Stimulated activated CD4-positive, alpha-beta T cell treated with anti-CD3 and anti-CD28 coated beads, Interleukin-1b, Interleukin-23, amount 100 ng/mL, for 4 hours (primary cell): ENCODE measurements at regions not wholly inside any gene's neighbourhood (a gene's known extent, or its start where the extent isn't known, plus 50 kb on each side); places are given as distances from the start of the nearest gene placed in this dataset.
"Not testable (repeated sequence)": the region's sequence is repeated elsewhere in the genome, so short reads cannot be mapped to it uniquely, and the experiment has no call there.

ENCODE experiments used
- DNase-seq, 2 donors: peaks; one replicate each; pipeline ENCODE4 v3.0.0-alpha.2; 2020; ENCODE audit warnings: low read depth in 2 of 2

DNA sequence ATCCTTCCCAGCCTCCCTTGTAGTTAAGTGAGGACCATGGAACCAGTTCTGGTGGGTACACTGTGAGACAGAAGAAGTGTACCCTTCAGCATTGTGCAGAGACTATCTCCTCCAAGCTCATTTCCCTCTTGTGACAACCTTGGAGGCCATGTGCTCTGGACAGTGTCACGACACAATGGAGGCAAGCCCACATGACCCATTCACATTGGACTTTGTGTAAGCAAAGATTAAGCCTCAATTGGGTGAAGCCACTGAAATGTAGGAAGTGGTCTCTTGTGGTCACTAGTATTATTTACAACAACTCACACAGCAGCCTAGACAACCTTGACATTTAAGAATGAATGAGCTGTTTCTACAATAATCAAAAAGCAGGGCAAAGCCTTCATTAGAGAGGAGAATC, 124.2 kb downstream of the INHBA start:
- DNase-seq: no peak

DNA sequence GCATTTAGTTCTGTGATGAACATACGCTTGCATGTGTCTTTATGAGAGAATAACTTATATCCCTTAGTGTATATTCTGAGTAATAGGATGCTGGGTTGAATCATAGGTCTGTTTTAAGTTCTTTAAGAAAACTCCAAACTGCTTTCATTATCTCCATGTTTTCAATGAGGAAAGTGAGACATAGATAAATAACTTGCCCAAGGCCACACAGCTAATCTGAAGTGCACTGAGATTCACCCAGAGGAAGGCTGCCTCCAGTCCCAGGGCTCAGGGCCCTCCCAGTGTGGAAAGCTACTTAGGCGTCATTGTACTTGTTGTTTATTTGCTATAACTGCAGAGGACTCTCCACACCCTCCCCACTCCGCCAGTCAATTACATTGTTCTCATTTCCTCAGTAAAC, 126.7 kb downstream of the INHBA start:
- no peak for DNase-seq

DNA sequence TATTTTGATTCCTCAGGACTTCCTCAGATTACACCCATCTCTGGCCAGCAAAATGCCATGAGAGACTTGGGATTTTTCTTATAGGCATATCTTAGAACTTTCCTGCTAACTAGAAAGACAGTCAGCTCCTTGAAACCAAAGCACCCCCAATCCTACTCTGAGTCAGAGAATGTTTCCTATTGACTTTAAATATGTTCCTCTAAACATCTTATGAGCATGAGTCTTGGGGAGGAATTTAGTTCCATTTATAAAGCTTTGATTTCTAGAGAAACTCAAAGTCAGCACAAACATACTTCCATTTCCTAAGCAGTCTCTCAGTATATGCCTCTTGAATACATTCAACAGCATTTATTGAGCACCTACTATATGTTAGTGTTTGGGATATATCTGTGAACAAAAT, 128.5 kb downstream of the INHBA start:
- DNase-seq: no peak

DNA sequence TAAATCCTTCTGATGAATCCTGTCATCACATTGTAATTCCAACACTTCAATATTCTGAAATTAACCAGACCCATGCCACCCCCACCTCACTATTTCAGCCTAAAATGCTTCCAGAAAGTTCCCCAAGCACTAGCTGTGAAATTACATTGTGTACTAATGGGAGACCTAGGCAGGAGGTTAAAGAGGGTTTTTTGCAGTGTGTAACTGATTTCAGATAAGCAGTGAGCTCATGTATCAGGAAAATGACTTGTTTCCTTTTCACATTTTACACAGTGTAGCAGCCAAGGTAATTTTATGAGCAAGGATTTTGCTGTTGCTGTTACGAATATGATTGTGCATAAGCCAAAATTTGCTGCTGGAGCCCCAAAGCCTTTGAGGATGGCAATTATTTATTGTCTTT, 129.0 kb downstream of the INHBA start:
- DNase-seq: no peak

DNA sequence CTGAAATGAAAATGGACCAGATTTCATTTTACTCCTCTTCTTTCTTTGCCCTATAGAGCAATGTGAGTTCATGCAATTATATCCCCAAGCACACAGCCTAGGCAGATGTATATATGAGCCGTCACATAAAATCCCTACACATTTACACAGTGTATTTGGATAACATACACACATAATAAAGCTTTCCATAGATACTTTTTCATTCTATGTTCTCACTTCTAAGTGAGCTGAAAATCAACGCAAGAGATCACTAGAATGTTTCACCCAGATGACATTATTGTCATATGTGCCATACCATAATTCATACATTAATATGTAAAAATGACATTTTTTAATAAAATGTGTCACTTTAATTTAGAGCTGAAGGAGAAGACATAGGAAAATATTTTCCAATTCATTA, 129.4 kb downstream of the INHBA start:
- DNase-seq: no peak

DNA sequence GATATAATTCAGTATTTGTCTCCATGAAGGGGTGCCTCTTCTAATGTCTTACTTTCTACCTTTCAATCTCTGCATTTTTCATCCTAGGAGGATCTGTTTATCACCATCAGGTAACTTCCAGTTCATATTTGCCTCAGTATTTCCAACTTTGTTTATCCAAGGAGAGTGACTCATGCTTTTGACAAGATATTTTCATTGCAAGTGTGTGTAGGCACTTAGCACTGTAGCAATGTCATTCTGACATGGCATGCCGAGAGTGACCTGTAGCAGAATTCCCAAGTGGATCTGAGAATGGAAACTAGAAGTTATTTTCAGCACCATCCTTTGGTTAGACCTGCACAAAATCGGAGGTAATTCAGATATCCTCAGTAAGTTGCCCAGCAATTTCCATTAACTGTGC, 129.9 kb downstream of the INHBA start:
- no peak for DNase-seq

DNA sequence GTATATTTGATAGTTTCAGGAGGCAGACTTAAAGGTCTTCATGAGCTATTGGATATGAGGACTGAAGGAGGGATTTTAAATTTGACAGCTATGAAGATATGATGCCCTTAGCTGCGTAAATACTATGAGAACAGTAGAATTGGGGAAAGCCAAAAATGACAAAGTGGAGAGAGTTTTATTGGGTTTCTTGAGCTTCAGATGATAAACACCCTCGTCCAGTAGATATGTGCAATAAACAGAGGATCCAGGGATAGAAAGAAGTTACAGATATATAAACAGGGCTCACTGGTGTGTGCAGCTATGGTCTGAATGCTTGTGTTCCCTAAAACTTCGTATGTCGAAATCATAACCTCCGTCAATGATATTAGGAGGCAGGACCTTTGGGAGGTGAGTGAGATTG, 131.3 kb downstream of the INHBA start:
- no peak for DNase-seq

DNA sequence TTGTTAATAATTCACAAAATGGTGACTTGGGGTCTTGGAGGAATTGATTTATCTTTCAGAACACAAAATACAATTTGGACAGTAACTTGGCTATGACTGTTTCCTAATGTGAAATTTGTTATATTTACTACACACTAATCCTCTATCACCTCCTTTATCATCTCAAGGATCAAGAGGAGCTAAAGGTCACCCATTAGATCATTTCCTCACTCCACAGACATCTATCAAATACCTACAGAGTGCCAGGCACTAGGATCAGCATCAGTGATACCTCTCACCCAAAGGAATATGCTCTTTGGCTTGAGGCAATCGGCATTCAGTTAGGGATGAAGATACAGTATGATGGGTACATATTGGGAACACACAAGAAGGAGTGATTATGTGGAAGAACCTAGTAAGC, 132.1 kb downstream of the INHBA start:
- no peak for DNase-seq

DNA sequence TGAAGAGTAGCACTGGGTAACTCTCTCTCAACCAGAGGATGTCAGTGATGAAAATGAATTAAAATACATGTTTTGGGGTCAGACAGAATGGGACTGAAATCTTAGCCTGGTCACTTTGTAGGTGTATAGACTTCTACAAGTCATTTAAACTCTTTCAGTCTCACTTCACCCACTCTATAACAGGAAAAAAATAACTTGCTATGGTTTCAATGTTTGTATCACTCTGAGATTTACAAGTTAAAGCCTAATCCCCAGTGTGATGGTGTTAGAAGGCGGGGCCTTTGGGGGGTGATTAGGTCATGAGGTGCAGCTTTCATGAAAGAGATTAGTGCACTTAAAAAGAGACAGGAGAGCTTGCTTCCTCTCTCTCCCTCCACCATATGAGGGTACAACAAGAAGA, 134.8 kb downstream of the INHBA start:
- no peak for DNase-seq

DNA sequence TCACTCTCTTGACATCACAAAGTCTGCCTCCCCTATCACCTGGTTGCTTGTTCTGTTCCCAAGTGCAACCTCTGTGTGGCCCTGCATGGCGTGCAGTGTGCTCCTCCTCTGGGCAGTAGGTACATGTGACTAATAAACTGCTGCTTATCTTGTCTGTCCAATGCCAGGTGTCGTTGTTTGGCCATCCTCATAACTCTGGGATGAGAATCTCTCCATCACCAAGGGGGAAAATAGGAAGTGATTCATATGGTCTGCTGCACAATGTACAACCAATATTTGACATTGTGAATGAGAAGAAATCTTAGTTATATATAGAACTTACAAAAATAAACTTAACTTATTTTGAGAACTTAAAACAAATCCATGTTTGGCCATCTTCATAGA, 135.2 kb downstream of the INHBA start:
- no peak for DNase-seq

DNA sequence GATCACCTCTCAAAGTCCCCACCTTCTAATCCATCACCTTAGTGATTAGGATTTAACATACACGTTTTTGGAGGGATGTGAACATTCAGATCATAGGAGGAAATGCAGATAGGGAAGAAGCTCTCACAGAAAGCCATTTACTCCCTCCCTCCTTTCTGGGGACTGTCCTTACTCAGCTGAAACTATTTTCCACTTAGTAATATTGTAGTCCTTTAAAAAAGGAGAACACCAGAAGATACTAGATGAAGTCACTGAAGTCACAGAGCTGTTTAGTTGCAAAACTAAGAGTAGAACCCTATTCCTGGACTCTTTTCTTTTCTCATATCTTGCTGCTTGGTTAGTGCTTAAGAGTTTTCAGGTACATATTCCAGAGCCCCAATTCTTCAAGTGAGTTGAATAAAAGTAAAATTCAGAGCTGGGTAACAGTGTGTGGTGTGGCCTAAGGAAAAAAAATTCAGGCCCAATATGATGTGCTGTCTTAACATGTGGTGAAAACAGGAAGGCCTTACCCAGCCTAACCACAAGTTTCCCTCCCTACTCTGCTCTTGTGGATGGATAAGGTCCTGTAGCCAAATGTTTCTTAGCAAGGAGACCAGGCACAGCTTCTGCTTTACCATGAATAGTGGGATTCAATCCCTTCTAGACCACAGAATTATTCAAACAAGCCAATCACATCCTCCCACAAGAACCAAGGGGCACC, 135.7 kb downstream of the INHBA start:
- DNase-seq: no peak

DNA sequence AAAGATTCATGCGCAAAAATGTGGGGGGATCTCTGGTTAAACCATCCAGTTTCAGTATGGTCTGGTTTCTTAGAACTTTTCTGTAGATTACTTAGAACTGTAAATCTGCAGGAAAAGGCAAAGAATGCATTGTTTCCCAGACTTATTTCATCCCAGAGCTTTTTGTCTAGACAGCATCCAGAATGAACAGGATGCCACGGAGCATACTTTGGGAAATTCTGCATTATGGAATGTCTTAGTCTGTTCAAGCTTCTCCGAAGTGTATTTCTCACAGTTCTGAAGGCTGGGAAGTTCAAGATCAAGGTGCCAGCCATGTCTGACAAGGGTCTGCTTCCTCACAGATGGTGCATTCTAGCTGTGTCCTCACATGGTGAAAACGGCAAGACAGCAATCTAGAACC, 136.3 kb downstream of the INHBA start:
- no peak for DNase-seq

DNA sequence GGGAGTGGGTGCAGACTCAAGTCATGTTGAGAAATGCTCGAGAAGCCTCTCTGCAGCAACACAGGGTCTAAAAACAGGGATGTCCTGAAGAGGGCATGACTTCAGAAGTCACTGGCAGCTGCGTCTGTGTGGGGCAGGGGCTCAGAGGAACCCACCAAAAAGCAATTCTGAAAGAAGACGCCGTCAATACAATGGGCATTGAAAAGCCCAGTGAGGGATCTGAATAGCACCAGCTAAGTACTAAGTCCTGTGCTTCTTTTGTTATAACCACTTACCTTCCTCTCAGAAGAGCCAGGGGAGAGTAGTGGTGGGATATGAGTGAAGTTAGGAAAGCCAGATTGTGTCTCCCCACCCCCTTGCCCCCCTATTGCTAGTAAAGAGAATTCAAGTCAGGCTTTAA, 137.2 kb downstream of the INHBA start:
- no peak for DNase-seq

DNA sequence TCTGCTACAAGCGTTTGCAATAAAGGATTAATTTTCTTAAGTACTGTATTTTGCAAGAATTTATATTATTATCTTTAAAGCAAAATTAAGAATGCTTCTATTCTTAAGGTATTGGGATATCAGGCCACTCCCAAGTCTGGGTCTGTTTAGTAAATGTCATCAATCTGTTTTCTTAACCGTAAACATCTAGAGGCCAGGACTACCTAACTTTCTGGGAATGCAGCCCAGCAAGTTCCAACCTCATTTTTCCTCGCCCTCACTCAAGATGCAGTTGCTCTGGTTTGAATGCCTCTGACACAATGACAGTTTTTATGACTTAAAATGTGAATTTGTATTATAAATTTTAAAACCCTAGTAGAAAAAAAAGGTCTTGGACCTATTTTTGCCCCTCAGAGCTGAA, 143.5 kb downstream of the INHBA start:
- DNase-seq: no peak

DNA sequence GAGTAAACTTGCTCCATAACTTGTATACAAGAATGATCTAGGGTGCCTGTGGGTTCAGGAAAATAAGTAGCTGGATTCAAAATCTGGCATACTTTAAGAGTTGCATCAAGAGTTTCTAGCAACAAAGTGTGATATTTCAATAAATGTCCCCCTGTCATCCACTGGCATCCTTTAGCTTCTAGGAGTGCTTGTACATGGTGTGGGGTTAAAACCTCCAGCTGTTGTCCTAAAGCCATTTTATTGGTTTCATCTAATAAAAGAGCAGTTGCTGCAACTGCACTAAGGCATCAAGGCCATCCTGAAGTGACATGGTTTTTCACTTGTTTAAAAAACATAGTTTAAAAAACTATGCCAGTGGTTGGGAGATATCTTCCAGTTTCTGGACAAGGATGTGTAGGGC, 148.4 kb downstream of the INHBA start:
- DNase-seq: no peak

DNA sequence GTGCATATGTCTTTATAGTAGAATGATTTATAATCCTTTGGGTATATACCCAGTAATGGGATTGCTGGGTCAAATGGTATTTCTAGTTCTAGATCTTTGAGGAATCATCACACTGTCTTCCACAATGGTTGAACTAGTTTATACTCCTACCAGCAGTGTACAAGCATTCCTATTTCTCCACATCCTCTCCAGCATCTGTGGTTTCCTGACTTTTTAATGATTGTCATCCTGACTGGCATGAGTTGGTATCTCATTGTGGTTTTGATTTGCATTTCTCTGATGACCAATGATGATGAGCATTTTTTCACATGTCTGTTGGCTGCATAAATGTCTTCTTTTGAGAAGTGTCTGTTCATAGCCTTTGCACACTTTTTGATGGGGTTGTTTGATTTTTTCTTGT, 152.8 kb downstream of the INHBA start:
- DNase-seq: not testable (repeated sequence)

DNA sequence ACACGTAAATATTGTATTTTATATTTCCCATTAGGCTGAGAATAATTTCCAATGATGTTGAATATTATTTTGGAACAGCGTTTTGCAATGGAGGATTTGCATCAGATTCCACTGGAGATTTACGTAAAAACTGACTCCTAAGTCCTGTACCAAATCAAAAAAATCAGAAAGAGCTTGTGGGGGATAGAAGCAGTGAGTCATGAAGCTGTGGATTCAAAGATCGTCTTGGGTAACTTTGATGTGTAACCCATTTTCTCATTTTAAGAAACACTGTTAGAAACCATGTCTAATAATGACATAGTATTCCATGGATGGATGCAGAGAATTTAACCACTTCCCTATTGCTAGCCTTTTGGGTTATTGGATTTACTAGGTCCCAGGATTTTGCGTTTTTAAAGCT, 158.6 kb downstream of the INHBA start:
- DNase-seq: no peak

DNA sequence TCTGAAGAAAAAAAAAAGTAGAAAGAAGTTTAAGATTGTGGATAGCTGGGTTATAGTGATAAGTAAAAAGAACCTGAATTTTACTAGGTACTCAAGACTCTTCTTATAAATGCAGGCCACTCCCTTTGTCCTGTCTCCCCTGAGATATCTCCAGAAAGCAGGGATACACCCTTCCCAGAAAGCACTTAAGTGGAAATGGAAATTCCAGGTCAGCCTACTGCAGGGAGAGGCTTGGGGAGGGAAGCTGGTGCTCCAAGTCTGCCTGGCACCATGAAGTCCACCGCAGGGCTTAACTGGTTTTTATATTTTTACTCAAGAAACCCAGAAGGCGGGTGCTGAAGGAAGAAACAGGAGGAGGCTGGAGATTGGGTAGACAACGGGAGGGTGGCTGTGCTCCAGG, 162.3 kb downstream of the INHBA start:
- DNase-seq: no peak

DNA sequence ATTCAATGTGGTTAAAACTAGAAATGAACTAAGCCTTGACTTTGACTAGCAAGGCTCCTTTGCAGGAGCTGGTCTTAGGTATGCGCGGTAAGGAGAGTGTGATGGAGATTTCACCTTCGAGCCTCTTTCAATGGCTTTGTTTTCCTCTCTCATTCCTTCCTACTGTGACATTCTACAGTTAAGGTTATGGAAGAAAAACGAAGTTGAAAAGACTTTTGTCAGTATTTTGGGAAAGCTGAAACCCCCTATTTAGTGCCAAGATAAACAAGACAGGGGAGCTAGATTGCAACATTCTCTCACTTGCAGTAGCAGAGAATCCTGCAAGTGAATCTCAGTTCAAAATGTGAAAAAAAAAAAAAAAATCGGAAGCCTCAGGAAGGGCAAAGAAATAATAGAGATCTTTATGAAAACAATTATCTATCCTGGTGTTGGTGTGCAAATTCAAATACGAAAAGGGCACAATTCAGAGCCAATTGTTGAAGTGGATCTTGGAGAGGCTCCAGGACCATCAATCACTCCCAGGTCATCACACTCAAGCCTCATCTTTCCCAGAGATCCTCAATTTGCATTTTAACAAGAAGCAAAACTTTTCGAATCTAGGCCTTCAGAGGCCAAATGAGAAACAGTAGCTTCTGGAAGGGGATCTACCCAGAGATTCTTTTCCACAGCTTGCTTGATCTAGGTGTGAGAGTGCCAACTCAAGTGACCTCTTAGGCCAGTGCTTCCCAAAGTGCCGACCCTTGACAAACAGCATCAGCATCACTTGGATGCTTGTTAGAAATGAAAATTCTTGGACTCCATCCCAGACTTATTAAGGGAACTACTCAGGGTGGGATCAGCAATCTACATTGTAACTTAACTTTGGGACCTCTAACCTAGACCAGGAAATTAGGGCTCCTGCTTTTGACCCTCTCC, 163.8 kb downstream of the INHBA start:
- no peak for DNase-seq

DNA sequence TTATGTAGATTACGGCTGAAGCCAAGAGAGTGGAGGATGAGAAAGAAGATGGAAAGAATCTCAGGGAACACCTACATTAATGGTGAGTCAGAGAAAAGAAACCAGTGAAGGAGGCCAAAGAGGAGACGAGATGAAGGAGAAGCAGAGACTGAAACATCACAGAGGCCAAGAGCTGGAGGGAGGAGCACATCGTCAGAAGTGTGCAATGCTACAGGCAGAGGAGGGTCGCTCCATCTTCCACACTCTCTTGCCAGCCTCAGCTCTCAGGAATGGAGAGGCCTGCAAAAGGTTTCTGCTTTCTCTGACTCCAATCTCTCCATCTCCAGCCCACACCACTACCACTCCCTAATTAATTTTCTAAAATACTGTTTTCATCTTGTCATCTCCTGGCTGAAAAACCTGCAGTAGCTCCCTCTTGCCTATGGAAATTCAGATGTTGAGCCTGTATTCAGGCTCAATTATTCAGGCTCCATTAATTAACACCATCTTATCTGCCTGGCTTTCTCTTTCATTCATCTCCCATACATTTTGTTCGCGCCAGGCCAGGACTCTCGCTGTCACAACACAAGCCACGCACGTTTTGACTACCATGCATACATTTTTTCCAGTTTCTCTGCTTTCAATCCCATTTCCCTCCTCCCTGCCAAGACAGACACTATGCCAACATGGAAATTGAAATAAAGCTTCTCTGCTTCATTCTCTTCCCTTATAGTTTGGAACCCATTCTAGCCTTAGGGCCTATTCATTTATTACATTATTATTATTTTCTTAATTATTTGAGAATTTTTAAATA, 165.8 kb downstream of the INHBA start:
- no peak for DNase-seq

DNA sequence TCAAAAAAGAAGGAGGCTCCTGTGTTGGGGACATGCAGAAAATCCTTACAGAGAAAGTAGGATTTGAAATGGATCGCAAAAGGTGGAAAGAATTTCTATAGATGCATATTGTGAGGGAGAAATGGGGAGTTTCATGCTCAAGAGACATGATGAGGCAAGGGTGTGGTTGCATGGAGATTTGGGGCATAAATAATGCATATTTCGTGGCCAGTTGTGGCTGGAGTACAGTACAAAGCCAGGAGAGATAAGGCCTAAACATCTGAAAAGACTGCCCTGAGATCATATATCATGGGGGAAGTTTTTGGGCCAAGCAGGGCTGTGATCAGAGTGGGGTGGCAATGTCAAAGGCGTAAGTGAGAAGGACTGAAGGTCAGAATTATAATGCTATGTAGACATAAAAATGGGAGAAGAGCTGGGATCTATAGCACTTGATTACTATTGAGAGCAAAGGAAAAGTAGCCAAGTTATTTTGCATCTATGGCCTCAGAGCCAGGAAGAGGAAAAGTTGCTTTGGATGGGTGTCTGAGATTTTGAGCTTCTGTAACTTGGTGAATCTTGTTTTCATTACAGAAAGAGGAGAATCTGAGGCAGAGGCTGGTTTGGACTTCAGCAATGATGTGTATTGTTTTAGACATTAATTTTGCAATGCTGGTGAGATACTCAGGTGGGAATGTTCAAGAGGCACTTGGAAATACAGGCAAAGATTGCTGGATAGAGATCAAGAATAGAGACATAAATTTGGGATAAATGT, 166.6 kb downstream of the INHBA start:
- DNase-seq: no peak

DNA sequence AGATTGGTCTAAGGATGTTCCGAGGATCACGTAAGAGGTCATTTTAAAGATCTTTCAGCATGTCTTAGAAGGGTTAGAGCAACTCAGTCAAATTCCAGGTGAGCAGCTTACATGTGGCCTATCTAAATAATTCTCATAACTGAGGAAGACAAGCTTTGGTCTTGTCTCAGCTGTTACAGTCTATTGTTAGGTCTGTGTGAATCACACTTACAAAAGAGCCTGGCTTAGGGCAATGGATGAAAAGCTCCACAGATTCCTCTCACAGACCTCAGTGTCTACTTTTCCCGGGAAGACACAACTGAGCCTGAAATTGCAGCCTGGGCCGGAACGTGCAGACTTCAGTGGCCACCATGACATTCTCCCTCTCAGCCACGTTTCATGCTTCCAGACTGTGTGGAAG, 173.1 kb downstream of the INHBA start:
- DNase-seq: no peak
